Limb (tissue), 2 donors: ENCODE measurements at regions not wholly inside any gene's neighbourhood (a gene's known extent, or its start where the extent isn't known, plus 50 kb on each side); places are given as distances from the start of the nearest gene placed in this dataset.
"Not testable (repeated sequence)": the region's sequence is repeated elsewhere in the genome, so short reads cannot be mapped to it uniquely, and the experiment has no call there.

Experiments
- DNase-seq, 2 donors: peaks; one replicate each; pipeline ENCODE4 v3.0.0-alpha.2; 2016; ENCODE audit errors: extremely low spot score in 2 of 2

- peak in 1 of 2 donors; percentile 75 for DNase-seq
Observed at GRCh38 chr4:62709618-62710252, 1509.6 kb downstream of the ADGRL3 start.

DNA sequence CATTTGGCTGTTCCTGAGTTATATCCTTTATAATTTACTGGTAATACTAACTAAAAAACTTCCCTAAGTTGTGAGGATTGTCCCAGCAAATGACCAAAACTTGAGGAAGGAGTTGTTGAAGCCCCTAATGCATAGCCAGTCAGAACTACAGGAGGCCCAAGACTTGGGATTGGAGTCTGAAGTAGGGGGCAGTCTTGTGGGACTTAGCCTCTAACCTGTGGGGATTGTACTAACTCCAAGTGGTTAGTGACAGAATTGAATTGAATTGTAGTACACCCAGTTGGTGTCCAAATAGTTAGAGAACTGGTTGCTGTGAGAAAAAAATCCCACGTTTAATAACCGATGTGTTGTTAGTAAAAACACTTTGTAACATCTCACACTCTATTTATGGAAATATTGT is 1506.3 kb downstream of the ADGRL3 start:
- no peak for DNase-seq

- DNase-seq = no peak
Observed at GRCh38 chr4:62683799-62684566, 1483.9 kb downstream of the ADGRL3 start.

- no peak for DNase-seq
Observed at GRCh38 chr4:62676962-62677361, 1476.8 kb downstream of the ADGRL3 start.

DNA sequence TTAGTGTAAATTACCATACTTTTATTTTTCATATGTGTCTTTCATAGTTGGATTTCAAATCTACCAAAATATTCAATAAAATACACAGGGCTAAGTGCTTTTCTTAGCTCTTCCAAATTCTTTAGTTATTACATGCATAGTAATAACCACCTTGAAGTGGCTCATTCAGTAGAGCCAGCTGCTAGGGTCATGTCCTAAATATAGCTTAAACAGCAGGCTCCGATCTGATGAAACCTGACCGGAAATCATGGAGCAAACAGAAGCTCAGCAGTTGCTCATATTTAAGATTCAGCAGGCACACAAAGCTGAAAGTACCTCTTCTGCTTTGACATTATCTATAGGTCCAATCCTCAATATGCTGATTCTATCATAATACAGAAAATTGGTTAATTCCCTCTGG is 1470.4 kb downstream of the ADGRL3 start:
- DNase-seq = peak in 1 of 2 donors; percentile 43

DNA sequence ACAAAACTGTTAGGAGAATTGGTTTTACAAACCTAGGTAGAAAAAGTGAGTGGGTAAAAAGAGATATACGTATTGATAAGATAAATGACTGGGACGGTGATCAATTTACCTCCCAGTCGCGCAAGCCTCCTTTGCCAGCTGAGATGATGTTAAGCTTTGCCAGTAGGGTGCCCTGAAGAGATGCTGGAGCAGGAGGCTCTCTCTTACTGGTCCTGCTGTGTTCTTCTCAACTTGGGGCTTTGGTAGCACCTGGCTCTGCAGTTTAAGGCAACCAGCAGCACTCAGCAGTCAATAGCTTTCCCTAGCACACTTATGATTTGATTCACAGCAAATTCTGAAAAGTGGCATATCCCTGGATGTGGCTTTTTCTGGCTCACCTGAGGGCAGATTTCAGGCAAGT is 1461.7 kb downstream of the ADGRL3 start:
- no peak for DNase-seq

GRCh38 chr4:62656006-62656405 is 1455.9 kb downstream of the ADGRL3 start:
- DNase-seq = no peak

- DNase-seq = no peak
Observed at GRCh38 chr4:62644372-62644771, 1444.2 kb downstream of the ADGRL3 start.

DNA sequence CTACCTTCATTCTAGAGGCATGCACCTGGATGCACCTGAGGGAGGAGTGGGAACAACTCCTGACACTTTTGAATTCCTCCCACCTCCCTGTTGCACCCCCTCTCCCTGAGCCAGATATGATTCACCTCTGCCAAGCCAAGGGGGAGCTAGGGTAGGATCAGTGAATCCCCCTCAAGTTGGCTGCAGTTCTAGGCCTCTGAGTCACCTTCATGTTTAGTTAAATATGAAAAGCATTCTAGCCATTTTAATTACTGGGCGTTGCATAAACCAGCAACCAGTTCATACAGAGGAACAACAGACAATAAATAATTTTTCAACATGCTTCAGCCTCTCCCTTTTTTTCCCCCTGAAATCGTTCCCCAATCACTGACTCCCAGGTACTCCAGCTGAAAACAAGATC is 1440.2 kb downstream of the ADGRL3 start:
- no peak for DNase-seq

- DNase-seq = no peak
Observed at GRCh38 chr4:62627671-62628070, 1427.5 kb downstream of the ADGRL3 start.

GRCh38 chr4:62627141-62627540 is 1427.0 kb downstream of the ADGRL3 start:
- no peak for DNase-seq

GRCh38 chr4:62622089-62622488 is 1422.0 kb downstream of the ADGRL3 start:
- no peak for DNase-seq

GRCh38 chr4:62619971-62620370 is 1419.8 kb downstream of the ADGRL3 start:
- DNase-seq = no peak

DNA sequence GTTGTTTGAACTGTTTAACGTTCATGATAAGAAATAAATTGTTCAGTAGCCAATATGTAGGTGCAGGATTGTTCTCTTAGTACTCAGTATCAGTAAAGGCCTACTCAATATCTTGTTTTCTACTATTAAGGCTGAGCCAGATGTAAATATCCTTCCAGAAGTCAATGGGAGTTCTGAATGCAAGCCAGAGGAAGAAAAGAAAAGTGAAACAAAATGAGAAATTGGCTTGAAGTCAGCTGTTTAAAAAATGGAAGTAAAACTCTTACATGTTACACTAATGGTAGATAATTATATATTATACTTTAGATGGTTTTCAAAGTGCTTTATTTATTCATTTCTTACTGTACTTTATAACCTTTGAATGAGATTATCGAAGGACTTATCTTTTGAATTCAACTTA is 1417.9 kb downstream of the ADGRL3 start:
- no peak for DNase-seq

DNA sequence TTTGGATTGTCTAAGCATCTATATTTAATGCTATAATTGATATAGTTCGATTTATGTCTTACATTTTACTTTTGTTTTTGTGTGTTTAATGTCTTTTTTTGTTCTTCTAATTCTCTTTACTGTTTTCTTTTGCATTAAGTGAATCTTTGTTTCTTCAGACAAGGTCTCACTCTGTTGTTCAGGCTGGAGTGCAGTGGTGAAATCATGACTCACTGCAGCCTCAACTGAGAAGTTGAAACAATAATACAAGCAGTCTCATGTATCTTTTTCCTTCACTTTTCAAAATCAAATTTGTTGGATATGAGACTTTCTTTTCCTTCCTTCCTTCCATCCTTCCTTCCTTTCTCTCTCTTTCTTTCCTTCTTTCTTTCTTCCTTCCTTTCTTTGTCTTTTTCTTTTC is 1401.6 kb downstream of the ADGRL3 start:
- DNase-seq = no peak

DNA sequence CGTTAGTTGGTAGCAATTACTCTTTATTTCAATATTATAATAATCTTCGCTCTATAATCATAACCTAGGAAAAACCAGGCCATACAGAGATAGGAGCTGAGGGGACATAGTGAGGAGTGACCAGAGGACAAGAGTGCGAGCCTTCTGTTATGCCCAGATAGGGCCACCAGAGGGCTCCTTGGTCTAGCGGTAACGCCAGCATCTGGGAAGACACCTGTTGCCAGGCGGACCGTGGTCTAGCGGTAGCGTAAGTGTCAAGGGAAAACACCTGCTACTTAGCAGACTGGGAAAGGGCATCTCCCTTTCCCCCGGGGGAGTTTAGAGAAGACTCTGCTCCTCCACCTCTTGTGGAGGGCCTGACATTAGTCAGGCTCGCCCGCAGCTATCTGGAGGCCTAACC is 1395.1 kb downstream of the ADGRL3 start:
- not testable (repeated sequence) for DNase-seq

DNA sequence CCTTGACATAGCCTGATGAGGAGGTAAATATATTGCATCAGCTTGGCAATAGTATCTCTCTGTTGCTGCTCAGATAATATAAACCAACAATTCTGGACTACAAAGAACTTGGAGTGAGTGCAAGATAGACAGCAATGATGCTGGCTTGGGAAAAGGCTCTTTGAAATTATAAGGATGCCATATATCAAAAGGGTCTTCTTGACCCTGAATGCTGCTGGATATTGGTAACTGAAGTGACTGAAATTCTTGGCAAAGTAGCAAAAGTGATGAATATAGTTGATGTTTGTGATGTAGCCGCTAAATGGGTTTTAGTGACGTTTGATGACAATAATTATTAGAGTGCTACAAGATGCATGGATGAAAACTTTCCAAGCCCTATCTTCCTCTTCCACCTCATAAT is 1391.6 kb downstream of the ADGRL3 start:
- no peak for DNase-seq

- DNase-seq = no peak
Observed at GRCh38 chr4:62588671-62589070, 1388.5 kb downstream of the ADGRL3 start.

GRCh38 chr4:62571494-62571893 is 1371.4 kb downstream of the ADGRL3 start:
- DNase-seq = no peak

GRCh38 chr4:62560858-62561257 is 1360.7 kb downstream of the ADGRL3 start:
- no peak for DNase-seq

GRCh38 chr4:62550121-62550520 is 1350.0 kb downstream of the ADGRL3 start:
- DNase-seq = no peak

- no peak for DNase-seq
Observed at GRCh38 chr4:62549601-62550000, 1349.5 kb downstream of the ADGRL3 start.

DNA sequence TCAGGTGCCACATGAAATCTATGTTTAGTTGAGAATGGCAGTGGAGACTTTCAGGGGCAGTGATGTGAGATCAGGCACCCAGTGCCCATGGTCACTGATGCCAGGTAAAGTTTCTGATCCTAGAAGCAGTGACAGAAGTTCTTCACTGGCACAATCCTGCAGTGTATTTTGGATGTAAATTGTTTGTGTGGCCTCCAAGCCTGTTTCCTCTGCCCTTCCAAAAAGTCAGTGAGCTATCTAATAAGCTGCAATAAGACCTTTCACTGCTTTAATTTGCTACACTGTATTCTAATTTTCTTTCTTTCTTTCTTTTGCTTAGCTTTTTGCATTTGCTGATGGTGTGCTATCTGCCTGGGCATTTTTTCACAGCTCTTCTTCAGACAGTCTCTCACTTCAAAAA is 1348.6 kb downstream of the ADGRL3 start:
- DNase-seq = no peak
